HG03159 (cell line): ENCODE measurements at regions not wholly inside any gene's neighbourhood (a gene's known extent, or its start where the extent isn't known, plus 50 kb on each side); places are given as distances from the start of the nearest gene placed in this dataset.

Source experiments
- ATAC-seq: cut with Tn5 transposase; IDR thresholded peaks from one replicate; pipeline ENCODE4 v1.9.1; 2021; ENCODE audit warnings: mild to moderate bottlenecking, moderate library complexity; ENCODE audit not compliant: unreplicated experiment

DNA sequence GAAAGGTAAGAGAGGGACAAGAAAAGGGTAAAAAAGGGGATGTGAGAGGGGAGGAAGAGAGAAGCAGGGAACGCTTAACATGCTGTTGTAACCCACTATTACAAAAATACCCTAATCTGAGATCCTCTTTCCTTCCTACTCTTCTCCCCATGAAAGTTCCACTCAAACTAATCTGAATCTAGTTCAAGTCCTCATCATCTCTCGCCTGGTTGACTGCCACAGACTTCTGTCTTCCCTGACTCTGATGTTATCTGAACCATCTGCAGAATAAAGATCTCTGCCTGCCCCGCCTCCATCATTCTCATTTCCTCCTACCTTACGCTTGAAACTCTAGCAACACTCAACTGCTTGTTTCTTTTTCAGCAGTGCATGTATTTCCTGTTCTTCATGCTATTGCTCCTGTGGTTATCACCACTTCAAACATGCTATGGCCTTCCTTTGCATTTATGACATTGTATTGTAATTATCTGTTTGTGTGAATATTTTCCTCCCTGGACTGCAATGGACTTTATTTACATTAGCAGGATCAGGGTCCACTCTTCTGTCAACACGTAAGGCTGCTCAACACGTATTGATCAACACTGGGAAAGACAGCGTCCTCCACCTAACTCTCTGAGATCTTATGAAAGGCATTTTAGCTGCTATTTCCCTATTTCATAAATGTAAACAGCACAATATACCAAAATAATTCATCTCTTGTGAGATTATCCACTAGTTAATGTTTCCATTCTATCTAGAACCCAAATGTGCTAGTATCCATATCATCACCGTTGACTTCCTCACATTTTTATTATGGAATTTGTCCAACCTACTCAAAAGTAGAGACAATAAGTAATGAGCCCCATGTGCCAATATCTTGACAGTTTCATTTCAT, 215.5 kb upstream of the USP25 start:
- peak; percentile 97 for ATAC-seq

DNA sequence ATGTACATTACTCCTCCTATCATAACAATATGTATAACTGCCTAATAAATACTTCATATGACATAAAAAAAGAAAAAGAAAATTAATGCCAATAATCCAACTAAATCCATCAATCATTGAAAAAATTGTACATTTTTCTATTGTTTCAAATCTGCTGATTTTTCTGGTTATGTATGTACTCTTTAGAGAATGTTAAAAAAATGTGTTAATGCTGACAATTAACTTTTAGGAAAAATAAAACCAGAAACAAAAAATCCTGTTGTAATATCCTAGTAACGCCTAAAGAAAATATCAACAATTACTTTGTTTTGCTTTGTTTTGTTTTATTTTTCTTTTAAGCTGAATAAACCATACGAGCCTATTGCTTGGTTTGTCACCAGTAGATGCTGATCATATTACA, 213.9 kb upstream of the USP25 start:
- no peak for ATAC-seq

DNA sequence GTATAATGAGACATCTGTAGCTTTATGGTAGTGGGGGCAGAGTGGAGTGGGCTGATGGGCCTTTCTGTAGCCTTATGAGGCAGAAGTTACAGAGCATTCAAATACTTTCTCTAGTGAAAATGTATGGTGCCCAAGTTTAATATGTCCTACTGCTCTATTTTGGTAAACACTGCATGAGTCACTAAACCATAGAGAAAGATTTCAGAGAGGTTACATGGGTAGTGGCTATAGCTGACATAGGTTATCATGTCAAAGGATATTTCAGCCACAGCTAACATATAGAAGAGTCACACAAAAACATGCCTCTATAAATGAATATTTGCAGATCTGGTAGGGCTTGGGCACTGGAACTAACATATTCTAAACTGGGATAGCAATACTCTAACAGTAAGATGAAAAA, 212.4 kb upstream of the USP25 start:
- ATAC-seq: no peak

DNA sequence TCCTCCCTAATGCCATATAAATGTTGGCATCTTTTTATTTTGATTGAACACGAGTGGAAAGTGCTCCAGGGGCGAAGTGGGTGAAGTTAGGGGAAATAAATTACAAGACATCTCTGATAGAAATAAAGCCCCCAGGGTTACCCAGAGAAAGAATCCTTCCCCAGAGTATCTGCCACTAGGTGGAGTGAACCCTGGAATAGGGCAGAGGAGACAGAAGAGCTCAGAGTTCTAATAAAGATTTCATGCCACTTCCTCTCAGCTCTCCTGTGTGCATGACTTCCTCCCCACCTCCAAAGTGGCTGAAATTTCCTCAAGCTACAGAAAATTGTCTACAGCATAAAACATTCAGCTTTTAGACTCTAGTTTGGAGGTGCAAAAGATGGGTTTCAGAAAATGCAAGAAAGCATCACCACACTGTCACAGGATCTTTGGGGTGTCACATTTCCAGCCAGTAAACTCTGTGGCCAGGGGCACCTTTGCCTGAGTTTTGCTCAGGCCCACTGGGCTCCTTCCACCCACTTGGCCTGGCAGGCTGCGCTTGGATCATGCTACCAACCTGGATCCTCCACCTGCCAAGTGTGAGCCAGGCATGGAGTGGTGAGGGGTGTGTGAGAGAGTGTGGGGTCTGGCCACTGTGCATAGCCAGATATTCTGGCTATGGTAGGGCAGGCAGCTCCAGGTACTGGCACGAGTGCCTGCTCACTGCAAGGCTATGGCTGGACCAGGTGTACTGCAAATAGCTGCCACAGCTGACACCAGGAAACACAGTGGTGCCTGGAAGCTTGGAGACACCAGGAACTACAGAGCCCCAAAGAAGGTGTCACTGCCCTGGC, 208.8 kb upstream of the USP25 start:
- ATAC-seq: no peak

DNA sequence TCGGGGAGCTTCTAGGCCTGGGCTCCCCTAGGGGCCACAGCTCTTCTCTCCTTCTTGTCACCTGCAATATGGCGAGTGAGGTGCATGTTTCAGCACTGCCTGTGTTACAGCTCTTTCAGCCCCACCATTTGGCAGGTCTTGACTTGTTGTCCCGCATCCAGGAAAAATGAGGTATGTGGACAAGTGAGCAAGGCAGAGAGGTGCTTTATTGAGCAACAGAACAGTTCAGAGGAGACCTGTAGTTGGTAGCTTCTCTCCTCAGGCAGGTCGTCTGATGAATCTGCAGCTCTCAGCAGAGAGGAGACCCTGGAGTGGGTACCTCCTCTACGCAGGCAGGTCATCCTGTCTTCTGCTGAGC, 208.2 kb upstream of the USP25 start:
- ATAC-seq: no peak

DNA sequence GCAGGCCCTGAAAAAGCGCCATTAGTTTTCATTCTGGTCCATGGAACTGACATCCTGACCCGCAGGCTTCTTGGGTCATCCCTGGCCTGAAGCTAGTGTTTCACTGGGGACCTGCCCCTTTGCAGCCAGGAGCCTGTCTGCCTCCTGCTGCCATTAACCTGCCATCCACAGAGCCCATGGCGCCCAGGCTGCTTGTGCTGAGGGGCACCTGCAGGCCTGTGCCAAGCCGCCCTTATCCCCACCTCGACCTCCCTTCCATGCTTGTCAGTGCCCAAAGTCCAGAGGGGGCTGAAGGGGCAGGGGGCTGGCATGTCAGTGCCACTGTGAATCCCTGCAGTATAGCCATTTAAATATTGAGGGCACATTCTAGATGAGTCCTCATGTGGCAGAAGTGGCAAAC, 207.6 kb upstream of the USP25 start:
- ATAC-seq: no peak

DNA sequence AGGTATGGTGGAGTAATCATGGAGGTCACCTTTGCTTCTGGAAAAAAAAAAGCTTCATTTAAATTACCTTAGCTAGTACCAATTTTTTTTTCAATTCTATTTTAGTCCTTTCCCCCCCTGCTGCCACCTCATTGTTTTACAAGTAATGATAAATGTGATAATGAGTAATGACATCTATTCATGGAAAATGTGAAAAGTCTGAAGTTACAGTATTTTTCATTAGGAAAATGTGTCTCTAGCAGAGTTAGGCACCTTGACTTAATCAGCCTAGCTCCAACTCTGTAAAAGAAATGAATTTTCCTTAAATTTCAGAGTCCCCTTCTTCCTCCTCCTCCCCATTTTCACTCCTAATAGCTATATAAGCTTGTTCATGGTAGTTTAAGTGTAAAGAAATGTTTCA, 204.9 kb upstream of the USP25 start:
- no peak for ATAC-seq

DNA sequence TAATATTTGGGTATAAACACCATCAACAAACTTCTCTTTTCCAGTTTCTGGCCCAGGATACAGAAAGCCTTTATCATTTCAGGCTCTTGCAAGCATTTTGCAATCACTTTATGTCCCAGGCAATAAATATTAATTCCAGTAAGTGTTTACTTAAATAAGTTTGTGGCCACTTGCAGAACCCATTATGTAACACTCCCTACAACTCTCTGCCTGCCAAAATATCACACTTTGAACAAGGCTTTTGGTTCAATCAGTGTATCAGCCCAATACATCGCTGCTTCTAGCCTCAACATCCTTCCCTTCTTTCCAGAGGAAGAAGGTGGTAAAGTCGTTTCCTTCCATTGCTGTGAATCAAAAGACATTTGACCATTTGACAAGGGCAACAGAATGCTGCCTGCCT, 203.0 kb upstream of the USP25 start:
- no peak for ATAC-seq

DNA sequence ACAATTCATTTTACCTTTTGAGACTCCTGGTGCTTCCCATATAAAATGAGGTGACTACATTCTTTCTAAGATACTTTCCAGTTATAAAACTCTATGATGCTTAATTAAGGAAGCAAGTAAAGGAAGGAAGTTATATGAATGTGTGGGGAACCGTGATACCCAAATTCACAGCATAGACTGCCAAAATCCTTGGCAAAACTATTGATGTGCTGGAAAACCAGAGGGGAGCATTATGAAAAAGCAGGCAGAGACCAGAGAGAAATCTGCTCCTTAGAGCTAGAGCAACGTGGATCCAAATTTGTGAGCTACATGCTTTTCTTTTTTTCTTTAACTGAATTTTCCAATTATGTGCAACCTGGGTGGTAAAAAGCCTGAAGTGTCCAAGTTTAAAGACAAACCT, 201.4 kb upstream of the USP25 start:
- no peak for ATAC-seq

DNA sequence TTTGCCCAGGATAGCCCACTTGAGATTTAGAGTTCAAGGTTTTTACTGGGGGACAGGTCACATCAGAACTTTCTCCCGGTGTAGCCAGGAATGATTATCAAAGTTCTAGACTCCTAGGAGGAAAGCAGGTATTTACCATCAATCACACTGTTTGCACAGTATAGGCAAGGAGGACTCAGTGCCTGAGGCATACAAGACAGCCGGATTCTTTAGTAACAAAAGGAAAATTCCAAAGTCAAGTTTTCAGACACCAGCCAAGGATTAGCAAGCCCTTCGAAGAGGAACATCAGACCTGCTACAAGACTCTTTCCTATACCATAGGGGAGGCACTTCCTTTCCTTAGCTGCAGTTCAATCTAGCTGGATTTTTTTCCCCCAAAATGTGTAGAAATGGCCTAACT, 197.8 kb upstream of the USP25 start:
- no peak for ATAC-seq

DNA sequence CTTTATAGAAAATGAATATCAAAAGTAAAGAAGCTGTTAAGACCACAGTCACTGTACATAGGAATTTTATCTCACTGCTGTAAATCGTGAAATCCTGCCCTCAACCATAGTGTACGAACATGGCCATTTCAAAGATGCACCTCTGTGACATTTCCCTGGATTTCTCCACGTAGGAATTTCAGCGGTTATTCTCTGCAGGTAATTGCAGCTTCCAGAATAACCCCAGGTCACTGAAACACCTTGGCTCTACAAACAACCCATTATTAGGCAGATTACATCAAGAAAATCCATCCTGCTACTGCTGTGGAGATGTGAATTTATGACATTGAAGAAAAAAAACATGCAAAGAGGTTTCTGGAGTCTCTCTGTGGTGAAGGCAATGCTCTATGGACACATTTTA, 196.2 kb upstream of the USP25 start:
- no peak for ATAC-seq

DNA sequence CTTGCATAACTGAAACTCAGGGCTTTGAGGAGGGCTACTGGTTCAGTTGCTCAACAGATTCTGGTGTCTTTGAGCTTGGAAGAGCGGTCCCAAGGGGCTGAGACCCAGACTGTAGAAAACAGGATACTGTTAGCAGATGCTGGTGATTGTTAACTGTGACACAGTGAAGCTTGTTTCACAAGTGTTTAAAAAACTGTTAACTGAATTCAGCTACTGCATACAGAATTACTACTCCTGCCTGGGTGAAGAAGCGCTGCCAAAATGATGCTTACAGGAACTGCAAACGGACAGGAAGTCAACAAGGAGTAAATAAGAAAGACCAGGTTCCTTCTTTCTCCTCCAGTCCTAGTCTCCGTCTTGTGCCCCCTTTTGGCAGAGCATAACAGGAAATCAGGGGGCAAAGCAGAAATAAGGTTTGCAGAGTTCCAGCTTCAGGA, 195.3 kb upstream of the USP25 start:
- ATAC-seq: no peak

DNA sequence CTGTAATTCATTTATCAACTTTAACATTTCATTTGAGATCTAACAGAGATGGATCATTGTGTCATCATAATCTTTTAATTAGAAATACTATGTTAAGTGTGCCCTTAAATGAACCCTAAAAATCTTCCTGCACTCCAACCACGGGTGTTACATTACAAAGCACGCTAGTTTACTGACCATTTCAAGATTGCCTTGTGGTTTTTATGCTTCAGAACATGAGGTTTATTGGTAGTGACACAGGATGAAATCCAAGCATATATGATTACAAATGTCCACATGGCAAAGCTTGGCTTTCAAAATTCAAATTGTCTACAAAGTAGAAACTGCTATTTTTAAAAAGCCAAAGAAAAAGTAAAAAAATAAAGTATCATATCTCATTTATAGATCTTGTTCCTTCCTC, 190.4 kb upstream of the USP25 start:
- ATAC-seq: no peak

DNA sequence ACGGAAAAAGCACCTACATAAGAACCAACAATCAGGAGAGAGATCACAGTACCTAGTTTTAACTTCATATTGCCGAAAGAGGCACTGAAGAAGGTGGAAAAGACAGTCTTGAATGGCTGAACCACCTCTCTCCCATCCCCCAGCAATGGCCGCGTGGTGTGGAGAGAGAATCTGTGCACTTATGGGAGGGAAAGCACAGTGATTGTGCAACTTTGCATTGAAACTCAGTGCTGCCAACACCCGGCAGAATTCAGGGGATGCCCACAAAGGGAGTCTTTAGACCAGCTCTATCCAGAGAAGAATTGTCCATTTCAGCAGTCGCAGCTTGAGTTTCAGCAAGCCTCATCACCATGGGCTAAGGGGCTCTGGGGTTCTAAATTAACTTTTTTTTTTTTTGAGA, 186.3 kb upstream of the USP25 start:
- ATAC-seq: no peak

DNA sequence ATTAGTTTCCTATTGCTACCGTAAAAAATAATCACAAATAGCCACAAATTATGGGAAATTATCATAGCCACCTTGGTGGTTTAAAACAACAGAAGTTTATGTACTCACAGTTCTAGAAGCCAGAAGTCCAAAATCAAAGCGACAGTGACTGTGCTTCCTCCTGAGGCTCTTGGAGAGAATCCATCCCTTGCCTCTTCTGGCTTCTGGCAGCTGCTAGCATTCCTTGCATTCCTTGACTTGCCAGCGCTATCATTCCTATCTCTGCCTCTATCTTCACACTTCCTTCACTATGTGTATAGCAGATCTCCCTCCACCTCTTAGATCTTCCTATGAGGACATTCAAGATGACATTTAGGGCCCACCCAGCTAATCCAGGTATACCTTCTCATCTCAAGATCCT, 180.1 kb upstream of the USP25 start:
- ATAC-seq: no peak

DNA sequence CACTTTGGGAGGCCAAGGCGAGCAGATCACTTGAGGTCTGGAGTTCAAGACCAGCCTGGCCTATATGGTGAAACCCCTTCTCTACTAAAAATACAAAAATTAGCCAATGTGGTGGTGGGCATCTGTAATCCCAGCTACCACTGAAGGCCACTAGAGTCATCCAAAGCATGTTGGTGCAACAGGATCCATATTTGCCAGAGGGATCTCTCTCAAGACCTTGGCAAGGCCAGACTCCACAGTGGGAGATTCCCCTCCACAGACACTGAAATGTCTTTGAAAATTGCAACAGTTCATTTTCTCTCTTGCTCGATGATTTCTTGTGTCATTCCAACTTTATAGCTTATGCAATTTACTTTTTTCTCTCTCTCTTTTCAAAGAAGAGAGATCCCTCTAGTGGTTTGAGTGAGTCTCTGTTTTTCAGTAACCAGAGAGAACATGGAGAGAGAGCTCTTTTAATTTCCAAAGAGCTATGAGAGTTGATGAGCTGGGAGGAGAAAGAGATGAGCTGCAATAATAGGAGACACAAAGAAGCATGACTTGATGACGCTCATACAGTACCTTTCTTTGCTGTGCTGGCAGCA, 176.8 kb upstream of the USP25 start:
- ATAC-seq: no peak

DNA sequence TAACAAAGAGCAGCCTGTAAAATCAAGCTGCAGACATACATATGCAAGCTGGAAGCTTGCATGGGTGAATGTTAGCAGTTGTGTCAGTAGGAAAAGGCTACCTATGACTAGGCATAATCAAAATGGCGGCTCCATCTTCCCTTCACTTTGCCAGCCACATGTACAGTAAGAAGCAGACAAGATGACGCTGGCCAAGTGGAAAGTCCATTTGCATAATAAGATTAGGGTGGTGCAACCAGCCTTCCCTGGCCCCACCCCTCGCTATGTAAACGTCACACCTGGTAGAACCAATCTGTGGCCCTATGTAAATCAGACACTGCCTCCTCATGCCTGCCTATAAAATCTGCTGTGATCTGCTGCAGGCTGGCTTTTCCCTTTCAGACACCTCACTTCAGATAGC, 171.9 kb upstream of the USP25 start:
- no peak for ATAC-seq

DNA sequence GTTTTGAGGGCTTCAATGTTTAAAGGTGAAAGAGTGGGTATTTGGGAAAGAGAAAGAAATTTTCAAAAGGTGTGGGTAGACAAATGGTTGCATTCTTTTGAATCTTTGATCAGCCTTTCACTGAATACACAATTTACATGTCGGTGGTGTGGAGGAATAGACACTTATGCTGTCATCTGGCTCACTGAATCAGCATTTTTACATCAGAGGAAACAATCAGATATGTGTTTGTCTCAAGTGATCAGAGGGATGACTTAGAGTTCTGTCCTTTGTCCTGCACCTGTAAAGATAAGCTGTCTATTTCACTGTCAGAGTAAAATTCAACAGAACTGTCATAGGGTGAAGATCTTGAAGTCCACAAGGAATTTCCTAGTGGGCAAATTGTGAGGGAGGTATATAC, 170.9 kb upstream of the USP25 start:
- no peak for ATAC-seq

DNA sequence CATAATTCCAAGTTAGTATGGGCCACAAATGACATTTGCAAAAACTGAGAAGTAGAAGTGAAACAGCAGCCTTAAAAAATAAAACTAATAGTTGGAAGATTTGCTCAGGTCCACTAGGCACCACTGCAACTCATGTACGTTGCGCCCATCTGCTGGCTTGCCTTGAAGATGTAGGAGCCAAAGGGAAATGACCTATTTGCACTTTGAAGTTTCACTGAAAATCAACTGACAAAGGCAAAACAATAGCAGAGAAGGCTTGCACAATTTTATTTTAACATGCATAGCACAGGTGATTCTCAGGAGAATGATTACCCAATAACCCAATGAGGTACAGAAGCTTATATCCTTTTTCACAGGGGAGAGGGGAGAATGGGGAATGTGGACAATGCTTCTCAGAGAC, 170.1 kb upstream of the USP25 start:
- ATAC-seq: no peak

DNA sequence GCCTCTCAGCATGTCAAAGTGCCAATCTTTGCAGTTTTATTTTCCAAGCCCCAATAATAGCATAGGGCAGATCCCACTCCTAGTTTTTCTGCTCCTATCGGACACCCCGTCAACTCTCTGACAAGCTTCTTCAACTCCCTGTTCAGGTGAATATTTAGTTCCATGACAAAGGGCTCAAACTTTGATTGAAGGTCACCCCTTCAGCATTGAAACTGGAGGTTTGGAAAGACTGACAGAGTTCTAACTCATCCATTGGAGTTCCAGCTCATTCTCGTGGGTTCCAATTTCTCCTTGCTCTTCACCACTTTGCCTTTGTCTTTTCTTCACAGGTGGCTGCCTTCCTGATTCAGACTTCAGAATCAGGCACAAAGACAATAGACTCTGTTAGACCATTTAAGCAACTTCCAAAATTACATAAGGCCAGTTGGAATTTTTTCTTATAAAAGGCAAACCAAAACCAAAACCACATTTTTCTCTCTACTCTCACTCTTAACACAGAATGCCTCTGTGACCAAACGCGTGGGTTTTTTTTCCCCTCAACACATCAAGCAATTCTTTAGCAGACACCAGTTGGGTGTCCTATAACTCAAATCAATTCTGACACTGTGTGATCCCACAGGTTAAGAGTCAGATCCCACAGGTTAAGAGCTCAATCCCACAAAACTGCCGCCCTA, 169.3 kb upstream of the USP25 start:
- ATAC-seq: no peak

DNA sequence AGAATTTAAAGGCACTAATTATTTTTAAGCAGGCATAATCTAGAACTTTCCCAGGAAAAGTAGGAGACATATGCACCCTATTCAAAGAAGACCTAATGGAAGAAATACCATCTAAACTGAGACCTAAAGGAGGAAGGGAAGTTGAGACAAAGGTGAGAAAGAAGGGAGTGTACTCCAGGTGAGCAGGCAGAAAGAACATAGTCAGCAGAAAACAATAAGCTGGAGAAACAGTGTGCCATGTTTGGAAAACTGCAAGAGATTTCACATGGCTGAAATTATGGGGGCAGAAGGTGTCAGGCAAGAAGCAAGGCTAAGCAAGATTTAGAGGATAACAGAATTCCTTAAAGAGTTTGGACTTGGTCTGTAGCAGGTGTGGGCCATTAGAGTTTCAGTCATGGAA, 167.0 kb upstream of the USP25 start:
- ATAC-seq: no peak
